ENCODE measurements at regions not wholly inside any gene's neighbourhood (a gene's known extent, or its start where the extent isn't known, plus 50 kb on each side); places are given as distances from the start of the nearest gene placed in this dataset.

DNA sequence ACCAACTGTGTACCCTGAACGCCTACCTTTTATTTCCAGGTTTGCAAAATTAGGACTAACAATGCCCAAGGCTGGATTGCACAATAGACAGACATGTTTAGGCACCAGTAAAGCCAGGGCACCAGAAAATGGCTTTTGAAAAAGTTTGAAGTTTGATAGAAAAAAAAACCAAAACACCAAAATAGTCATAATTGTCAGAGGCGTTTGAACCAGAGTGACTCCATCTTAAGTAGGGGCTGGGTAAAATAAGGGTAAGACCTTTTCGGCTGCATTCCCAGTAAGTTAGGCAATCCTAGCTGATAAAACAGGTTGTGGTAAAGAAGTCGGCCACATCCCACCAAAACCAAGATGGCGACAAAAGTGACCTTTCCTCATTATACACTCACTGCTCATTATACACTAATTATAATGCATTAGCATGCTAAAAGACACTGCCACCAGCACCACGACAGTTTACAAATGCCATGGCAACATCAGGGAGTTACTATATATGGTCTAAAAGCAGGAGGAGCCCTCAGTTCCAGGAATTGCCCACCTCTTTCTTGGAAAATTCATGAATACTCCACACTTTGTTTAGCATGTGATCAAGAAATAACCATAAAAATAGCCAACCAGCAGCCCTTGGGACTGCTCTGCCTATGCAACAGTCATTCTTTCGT lies 71.2 kb upstream of the EPCAM start:
- no peak for DNase-seq (ENCODE audit: low spot score)
- in situ Hi-C loops (cut with MboI; ENCODE audit: low pct_unique_long_range_greater_than_20kb, low sequenced_read_pairs, unreplicated experiment) = no loop called here
- TF ChIP-seq, protein P1, sequence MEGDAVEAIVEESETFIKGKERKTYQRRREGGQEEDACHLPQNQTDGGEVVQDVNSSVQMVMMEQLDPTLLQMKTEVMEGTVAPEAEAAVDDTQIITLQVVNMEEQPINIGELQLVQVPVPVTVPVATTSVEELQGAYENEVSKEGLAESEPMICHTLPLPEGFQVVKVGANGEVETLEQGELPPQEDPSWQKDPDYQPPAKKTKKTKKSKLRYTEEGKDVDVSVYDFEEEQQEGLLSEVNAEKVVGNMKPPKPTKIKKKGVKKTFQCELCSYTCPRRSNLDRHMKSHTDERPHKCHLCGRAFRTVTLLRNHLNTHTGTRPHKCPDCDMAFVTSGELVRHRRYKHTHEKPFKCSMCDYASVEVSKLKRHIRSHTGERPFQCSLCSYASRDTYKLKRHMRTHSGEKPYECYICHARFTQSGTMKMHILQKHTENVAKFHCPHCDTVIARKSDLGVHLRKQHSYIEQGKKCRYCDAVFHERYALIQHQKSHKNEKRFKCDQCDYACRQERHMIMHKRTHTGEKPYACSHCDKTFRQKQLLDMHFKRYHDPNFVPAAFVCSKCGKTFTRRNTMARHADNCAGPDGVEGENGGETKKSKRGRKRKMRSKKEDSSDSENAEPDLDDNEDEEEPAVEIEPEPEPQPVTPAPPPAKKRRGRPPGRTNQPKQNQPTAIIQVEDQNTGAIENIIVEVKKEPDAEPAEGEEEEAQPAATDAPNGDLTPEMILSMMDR (IDR thresholded peaks at IDR 0.05; ENCODE audit: extremely low read depth, insufficient read depth, missing control alignments) = no peak

DNA sequence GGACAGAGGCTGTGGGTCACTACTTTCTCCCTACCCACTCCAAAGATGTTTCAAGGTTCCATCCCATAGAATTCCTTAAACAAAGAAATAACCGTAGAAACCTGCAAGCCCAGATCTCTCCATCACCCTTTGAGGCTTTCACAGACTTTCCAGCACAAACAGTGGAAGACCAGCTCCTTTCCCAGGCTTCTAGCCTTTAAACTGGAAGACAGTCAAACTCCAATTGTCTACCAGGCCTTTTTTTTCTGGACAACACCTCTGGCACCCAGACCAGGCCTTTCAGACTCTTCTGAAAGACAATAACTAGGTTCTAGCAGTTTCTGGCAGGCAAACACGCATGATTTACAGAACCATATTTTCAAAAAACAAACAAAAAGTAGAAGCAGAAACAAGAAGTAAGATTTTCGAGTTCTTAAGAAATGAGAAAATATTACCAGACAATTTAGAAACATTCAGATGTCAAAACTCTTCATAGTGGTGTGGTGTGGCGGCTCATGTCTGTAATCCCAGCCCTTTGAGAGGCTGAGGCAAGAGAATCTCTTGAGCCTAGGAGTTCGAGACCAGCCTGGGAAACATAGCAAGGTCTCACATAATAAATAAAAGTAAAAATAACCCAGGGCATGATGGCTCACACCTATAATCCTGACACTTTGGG lies 73.0 kb upstream of the EPCAM start:
- TF ChIP-seq, protein P1 (IDR thresholded peaks at IDR 0.05; ENCODE audit: extremely low read depth, insufficient read depth, missing control alignments) = no peak
- in situ Hi-C loops (cut with MboI; ENCODE audit: low pct_unique_long_range_greater_than_20kb, low sequenced_read_pairs, unreplicated experiment) = no loop called here

DNA sequence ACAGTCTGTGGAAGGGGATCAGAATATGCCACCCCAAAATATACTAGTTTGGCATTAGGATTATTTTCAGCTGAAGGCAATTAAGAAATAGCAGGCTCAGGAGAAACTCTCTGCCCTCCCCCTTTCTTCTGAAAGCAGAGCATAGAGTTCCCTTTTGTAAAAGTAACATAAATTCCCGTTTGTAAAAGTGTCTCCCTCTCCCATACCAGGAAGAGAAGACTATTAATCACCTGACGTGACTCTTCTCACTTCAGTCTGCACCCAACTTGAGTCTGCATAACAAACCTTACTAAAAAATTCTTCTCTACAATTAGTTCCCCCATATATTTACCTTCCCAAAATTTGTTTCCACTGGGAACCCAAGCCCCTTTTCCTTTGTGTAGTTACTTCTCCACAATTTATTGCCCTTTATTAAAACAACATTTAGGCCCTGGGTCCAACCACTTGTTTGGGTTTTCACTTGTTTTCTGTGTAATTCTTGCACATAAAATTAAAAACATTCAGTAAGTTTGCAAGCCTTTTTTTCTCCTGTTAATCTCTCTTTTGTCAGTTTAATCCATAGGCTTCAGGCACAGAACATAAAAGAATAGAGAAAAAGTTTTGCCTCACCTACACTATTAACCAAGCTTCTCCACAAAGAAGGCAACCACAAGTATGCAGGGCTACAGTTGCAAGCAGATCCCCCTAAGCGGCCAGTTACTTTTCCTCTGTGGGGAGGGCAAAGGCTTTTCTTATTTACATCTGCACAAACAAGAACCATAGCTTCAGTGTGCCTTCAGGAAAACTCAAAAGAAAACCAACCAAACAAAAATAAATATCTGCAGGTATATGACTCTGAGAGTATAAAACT lies 73.8 kb upstream of the EPCAM start:
- TF ChIP-seq, protein P1 (IDR thresholded peaks at IDR 0.05; ENCODE audit: extremely low read depth, insufficient read depth, missing control alignments) = no peak
- in situ Hi-C loops (cut with MboI; ENCODE audit: low pct_unique_long_range_greater_than_20kb, low sequenced_read_pairs, unreplicated experiment) = no loop called here

More for the DNA sequence above, 73.0 kb upstream of the EPCAM start:
- no peak for DNase-seq (ENCODE audit: low spot score)

DNA sequence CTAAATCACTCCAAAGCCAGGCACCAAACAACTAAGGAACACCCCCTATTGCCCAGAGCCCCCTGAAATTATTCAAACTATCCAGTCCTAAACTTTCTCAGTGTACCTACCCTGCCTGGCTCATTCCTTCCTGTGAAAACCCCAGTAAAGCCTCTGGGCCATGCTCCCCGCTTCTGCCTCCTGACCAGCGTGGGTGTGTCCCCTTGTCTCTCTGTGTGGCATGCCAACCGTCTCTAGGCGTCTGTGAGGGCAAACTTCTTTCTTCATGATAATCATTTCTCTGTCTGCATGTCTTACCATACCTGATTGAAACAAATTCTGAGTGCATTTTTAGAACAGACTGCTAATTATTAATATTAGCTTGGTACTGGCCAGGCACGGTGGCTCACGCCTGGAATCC lies 75.1 kb upstream of the EPCAM start:
- TF ChIP-seq, protein P1 (IDR thresholded peaks at IDR 0.05; ENCODE audit: extremely low read depth, insufficient read depth, missing control alignments) = no peak
- DNase-seq (ENCODE audit: low spot score) = no peak
- in situ Hi-C loops (cut with MboI; ENCODE audit: low pct_unique_long_range_greater_than_20kb, low sequenced_read_pairs, unreplicated experiment) = no loop called here

More for the DNA sequence above, 73.8 kb upstream of the EPCAM start:
- no peak for DNase-seq (ENCODE audit: low spot score)

DNA sequence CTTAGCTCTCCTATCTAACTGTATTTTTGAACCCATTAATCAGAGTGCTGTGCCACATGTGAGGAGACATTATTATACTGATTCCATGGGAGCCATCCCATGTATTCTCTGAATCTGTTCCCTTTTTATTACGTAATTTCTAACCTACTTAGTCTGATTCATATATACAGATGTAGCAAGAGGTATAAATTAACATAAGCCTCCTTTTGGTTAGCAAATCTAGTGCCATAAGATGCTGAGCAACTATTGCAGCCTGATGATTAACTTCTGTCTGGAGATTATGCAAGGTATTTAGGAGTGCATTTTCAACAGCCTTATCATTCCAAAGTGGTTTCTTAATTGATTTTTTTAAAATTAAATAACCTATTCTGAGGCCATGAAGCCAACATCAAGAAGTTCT lies 80.2 kb upstream of the EPCAM start:
- TF ChIP-seq, protein P1 (IDR thresholded peaks at IDR 0.05; ENCODE audit: extremely low read depth, insufficient read depth, missing control alignments) = no peak

DNA sequence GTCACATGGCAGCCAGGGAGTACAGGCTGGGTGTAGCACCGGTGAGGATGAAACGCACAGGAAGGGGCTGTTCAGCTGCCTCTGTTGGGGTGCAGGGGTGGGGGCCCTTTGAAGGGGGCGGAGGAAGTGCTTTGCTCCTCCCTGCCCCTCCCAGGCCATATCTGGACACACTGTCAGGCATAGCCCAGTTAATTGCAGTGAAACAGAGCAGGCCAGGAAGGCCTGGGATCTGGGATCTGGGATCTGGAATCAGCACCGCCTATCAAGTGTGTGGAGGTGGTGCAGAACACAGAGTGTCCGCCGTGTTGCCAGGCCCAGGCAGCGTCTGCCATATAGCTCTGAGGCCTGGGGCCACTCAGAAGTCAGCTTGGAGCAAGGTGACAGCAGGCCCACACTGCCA lies 85.5 kb upstream of the EPCAM start:
- DNase-seq (ENCODE audit: low spot score) = no peak
- in situ Hi-C loops (cut with MboI; ENCODE audit: low pct_unique_long_range_greater_than_20kb, low sequenced_read_pairs, unreplicated experiment) = no loop called here
- TF ChIP-seq, protein P1 (IDR thresholded peaks at IDR 0.05; ENCODE audit: extremely low read depth, insufficient read depth, missing control alignments) = no peak

More for the DNA sequence above, 80.2 kb upstream of the EPCAM start:
- in situ Hi-C loops (cut with MboI; ENCODE audit: low pct_unique_long_range_greater_than_20kb, low sequenced_read_pairs, unreplicated experiment) = no loop called here
- DNase-seq (ENCODE audit: low spot score) = no peak
